ENCODE measurements at regions not wholly inside any gene's neighbourhood (a gene's known extent, or its start where the extent isn't known, plus 50 kb on each side); places are given as distances from the start of the nearest gene placed in this dataset.

GRCh38 chr5:124474528-124475215 is 271.8 kb downstream of the ZNF608 start:
- DNase-seq, result no peak
- 80 to 86% (median 83%) methylated on average over 3 of the region's 3 CpGs for WGBS, 4 donors
- H3K27me3 ChIP-seq, result no peaks in the 10 kb centered on the region
- no peaks in the 10 kb centered on the region for H3K36me3 ChIP-seq
- intact Hi-C loops (cut with DNase I), result no loop called here
- no peak overlapping the region for H3K27ac ChIP-seq
- TF ChIP-seq POLR2A (IDR thresholded peaks at IDR 0.05) (no peak), CTCF (IDR thresholded peaks at IDR 0.05) (no peak)
- no peak overlapping the region for H3K4me3 ChIP-seq
- no peak for ATAC-seq
- peaks cover 0 to 16% (median 0%) of the 10 kb centered on the region in 12 donors for H3K4me1 ChIP-seq
- no peaks in the 10 kb centered on the region for H3K9me3 ChIP-seq

DNA sequence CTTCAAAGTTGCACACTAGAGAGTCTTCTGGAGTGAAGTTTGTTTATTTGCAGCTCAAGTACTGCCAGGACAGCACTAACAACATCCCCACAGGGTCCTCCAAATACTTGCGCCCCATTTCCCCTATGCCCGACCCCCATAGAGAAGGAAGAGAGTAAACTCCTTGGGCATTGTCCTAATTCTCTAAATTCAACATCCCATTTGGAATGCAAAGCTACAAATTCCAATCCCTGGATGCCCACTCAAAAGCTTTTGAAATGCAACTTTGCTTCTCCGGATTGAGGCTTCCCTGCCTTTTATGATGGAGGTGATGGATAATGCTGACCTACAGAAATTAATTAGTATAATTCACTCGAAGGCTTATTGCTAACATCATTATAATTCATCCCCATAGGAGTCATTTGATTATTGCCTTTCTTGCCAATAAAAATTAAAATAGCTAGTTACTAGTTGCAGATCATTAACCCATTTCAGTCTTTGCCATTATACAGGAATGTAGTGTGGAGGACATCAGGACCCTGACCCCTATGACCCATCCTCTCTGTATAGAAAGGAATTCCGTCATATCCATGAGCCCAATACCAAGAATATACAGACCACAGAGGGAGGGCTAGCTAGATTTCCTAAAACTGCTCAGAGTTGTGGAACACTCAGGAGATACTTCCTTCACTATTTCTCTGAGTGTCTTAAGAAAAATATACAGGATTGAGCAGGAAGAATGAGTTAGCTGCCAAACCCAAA is 277.6 kb downstream of the ZNF608 start:
- DNase-seq (no peak), ATAC-seq (no peak)
- no peak overlapping the region for H3K4me3 ChIP-seq
- H3K36me3 ChIP-seq, result no peaks in the 10 kb centered on the region
- peaks cover 0 to under 1% (median 0%) of the 10 kb centered on the region in 12 donors for H3K4me1 ChIP-seq
- no peak overlapping the region for H3K27ac ChIP-seq
- TF ChIP-seq POLR2A (IDR thresholded peaks at IDR 0.05), result no peak
- TF ChIP-seq CTCF (IDR thresholded peaks at IDR 0.05), result no peak
- no peaks in the 10 kb centered on the region for H3K27me3 ChIP-seq
- H3K9me3 ChIP-seq, result no peaks in the 10 kb centered on the region
- WGBS, 4 donors, result 86 to 90% (median 87%) methylated on average over 5 of the region's 5 CpGs
- intact Hi-C loops (cut with DNase I), result no loop called here

GRCh38 chr5:124467745-124468144 is 278.7 kb downstream of the ZNF608 start:
- no peaks in the 10 kb centered on the region for H3K36me3 ChIP-seq
- intact Hi-C loops (cut with DNase I), result loop anchor here in 1 of 10 donors (2.0 kb wide), 1 partner anchor 35 kb away; no protein-coding TSS in a partner anchor
- WGBS, 4 donors, result 96 to 99% (median 97%) methylated on average over 1 of the region's 1 CpG

More at GRCh38 chr5:124467745-124468144, 278.7 kb downstream of the ZNF608 start:
- ATAC-seq, result no peak
- Histone ChIP-seq H3K4me3 (no peak overlapping the region), H3K27me3 (no peaks in the 10 kb centered on the region), H3K27ac (no peak overlapping the region), H3K9me3 (no peaks in the 10 kb centered on the region), H3K4me1 (peaks cover 0 to 8% (median 0%) of the 10 kb centered on the region in 12 donors)
- no peak for TF ChIP-seq CTCF (IDR thresholded peaks at IDR 0.05)
- no peak for TF ChIP-seq POLR2A (IDR thresholded peaks at IDR 0.05)
- DNase-seq, result no peak
